PFSK-1 (cell line): ENCODE measurements at regions not wholly inside any gene's neighbourhood (a gene's known extent, or its start where the extent isn't known, plus 50 kb on each side); places are given as distances from the start of the nearest gene placed in this dataset.

Experiments used
- FOXP2 ChIP-seq: optimal IDR thresholded peaks from 2 replicates; pipeline ENCODE3; 2011; ENCODE audit warnings: borderline replicate concordance, control low read depth, inconsistent platforms; ENCODE audit not compliant: insufficient read depth; ENCODE audit errors: extremely low read length, extremely low read depth
- POLR2AphosphoS5 ChIP-seq: IDR thresholded peaks from 2 replicates; pipeline ENCODE4 v1.6.1; 2012; ENCODE audit warnings: low read depth, mild to moderate bottlenecking, control low read depth, low read length, moderate library complexity
- REST ChIP-seq, 2 experiments: IDR thresholded peaks; 2 replicates each; pipeline versions ENCODE4 v1.6.1 to v1.8.0; 2011 to 2012; ENCODE audit warnings: low read depth in 2 of 2, low read length in 2 of 2, control low read depth in 1 of 2, inconsistent platforms in 1 of 2, mild to moderate bottlenecking in 1 of 2, moderate library complexity in 1 of 2; ENCODE audit not compliant: insufficient read depth in 1 of 2
- SIN3A ChIP-seq: IDR thresholded peaks from 2 replicates; pipeline ENCODE4 v1.6.1; 2012; ENCODE audit warnings: mild to moderate bottlenecking, low read length, moderate library complexity, borderline replicate concordance; ENCODE audit not compliant: insufficient read depth
- TAF1 ChIP-seq: IDR thresholded peaks from 2 replicates; pipeline ENCODE4 v1.6.1; 2012; ENCODE audit warnings: low read length, control low read depth, borderline replicate concordance; ENCODE audit not compliant: insufficient read depth

- TF ChIP-seq TAF1 (no peak), SIN3A (no peak), FOXP2 (no peak), REST (IDR thresholded peaks at IDR 0.05; ENCODE audit: insufficient read depth in 1 of 2, low read depth in 2 of 2, low read length in 2 of 2) (no peak), POLR2AphosphoS5 (no peak)
Observed at GRCh38 chr12:77323788-77324415, 258.5 kb upstream of the E2F7 start.

- TF ChIP-seq POLR2AphosphoS5 (no peak), REST (IDR thresholded peaks at IDR 0.05; ENCODE audit: insufficient read depth in 1 of 2, low read depth in 2 of 2, low read length in 2 of 2) (no peak), FOXP2 (no peak), TAF1 (no peak), SIN3A (no peak)
Observed at GRCh38 chr12:77319166-77319565, 253.8 kb upstream of the E2F7 start.

GRCh38 chr12:77315407-77315806, 250.0 kb upstream of the E2F7 start:
- TF ChIP-seq SIN3A (no peak), FOXP2 (no peak), TAF1 (no peak), REST (IDR thresholded peaks at IDR 0.05; ENCODE audit: insufficient read depth in 1 of 2, low read depth in 2 of 2, low read length in 2 of 2) (no peak), POLR2AphosphoS5 (no peak)

- TF ChIP-seq FOXP2 (no peak), POLR2AphosphoS5 (no peak), TAF1 (no peak), REST (IDR thresholded peaks at IDR 0.05; ENCODE audit: insufficient read depth in 1 of 2, low read depth in 2 of 2, low read length in 2 of 2) (no peak), SIN3A (no peak)
Observed at GRCh38 chr12:77314378-77315052, 249.1 kb upstream of the E2F7 start.
